ENCODE measurements at regions not wholly inside any gene's neighbourhood (a gene's known extent, or its start where the extent isn't known, plus 50 kb on each side); places are given as distances from the start of the nearest gene placed in this dataset.
"Not testable (repeated sequence)": the region's sequence is repeated elsewhere in the genome, so short reads cannot be mapped to it uniquely, and the experiment has no call there.

DNA sequence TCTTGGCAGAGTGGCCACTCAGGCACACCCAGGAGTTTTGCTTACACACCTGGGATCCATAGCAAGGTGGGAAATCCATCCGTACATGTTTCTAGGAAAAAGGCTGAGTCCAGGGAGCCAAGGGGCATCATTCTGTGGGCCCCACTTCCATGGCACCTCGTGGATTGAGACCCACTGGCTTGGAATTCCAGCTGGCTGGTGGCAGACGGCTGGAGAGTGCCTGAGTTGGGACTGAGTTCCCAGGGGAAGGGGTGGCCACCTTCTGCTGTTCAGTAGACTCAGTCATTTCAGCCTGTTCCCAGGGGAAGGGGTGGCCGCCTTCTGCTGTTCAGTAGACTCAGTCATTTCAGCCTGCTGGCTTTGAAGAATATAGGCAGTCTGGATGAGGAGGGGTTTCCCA, 366.0 kb upstream of the GRIA3 start:
- DNase-seq, result no peak

DNA sequence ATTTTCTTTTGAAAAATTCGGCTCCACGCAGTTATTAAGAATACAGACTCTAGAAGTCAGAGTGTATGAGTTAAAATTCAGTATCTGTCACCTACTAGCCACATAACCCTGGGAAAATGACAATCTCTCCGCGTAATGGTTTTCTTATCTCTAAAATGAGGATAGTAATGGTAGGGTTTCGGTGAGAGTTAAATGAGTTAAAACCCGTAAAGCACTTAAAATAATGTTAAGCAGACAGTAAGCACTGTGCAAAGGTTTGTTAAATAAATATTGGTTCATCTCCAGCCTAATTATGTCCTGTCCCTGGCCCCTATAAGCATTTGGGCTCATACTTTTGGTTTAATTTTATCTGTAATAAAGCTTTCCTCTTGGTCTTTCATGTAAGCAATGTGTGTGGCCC, 350.8 kb upstream of the GRIA3 start:
- no peak for DNase-seq

DNA sequence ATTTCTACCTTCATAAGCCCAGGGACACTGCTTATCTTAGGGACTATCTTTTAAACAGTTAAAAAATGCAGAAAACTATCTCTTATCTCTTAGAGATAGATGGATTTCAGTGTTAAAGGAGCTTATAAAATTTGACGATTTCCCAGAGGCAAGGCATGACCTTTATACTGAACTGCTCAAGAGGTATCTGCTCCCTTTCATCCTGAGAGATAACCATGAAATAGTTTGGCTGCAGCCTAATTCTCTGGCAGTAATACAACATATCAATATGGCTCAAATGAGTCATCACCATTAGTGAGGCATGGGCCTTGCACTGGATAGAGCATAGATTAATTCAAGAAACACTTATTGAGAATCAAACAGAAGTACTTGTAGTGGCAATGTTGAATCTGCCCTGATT, 348.2 kb upstream of the GRIA3 start:
- no peak for DNase-seq

DNA sequence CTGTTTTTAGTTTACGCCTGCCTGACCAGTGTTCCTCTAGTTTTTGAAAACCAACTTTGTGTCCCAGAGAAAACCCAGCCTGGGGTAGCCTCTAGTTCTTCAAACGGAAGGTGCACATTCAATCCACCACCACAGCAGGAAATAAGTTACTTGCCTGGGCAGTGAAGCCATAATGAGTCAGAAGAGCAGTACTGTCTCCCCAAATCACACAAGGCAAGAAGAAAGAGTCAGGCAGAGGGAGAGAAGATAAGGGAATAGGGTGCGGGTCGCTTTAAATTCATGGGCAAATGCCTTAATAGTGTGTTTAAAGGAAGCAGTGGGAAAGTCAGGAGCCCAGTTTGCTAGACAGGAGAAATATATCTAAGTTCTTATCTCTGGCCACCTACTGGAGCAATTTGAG, 333.8 kb upstream of the GRIA3 start:
- no peak for DNase-seq

DNA sequence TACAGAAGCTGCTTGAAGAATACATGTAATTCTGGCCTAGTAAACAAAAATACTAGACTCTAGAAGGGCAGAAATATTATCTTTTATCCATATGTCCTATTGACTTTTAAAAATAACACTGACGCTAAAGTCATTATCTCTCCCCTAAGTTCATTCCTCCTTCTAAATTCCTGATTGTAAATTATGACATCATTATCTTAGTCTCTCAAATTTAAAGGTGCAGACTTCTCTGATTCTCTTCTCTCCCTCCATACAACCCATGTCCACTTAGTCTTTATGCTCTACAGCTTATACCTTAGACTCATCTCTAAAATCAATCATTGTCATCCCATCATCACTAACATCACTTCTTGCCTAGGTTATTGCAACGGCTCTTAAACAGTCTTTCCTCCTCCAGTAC, 327.9 kb upstream of the GRIA3 start:
- DNase-seq, result no peak

DNA sequence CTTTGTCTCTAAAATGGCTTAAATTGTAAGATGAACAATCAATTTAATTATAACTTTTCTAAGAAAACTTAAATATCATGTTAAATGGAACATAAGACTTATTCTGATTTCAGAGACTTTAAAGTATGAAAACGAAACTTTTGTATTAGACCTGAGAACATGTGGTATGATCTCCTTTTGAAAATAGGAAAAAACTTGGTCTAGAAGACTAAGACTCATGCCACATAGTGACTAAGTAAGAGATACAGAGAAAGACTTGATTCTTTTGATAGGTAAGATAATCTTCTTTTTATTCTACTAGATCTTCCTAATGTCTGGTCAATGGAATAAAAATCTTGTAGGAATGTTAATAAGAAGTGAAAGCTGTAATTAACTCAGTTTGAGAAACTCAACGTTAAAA, 326.3 kb upstream of the GRIA3 start:
- DNase-seq, result no peak

DNA sequence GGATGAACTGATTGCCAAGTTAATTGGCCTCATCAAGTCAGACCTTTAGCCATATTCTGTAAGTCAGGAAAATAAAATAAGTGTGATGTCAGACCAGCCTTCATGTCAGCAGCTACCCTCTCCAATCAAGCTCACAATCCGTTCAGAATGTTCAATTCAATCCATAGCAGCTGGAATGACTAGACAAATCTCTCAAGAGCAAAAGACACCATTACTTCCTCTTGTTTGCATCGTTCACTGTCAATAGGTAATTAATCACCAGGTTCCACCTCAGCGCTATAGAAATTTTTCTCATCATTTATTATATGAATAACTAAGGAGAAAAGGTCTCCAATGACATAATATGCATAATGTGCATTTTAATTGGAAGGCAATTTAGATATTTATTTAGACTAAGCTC, 321.0 kb upstream of the GRIA3 start:
- DNase-seq, result no peak

DNA sequence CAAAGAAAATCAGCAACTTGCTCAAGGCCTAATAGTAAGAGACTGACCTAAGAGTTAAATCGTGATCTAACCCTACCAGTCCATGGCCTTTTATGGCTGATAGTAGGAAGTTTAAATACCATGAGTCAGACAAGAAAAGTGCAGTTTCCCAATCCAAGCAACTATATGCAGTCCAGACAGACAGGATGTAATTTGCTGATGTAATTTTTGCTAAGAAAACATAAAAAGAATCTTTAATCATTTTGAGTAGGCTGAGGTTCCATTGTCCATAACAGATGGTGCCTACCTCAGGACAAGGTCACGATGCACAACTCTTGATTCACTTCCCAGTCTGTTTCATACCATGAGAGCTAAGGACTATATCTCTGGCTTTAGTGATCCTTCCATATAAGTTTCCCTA, 317.5 kb upstream of the GRIA3 start:
- DNase-seq, result no peak

DNA sequence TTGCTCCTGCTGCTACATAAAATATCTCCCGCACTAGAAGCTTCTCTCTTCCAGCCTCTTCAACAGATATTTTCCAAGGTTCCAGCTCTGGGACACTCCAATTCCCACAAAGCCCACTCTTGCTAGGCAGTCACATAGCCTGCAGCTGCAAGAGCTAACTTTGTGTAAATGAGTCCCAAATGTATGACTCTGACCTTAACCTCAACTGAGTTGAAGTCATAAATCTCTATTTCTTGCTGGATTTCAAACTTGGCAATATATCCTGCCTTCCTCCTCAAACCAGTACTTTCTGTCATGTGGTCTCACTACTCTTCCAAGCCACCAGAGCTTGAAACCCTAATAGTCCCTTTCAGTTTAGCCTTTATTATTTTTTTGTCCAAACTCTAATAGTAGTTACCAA, 315.4 kb upstream of the GRIA3 start:
- no peak for DNase-seq

DNA sequence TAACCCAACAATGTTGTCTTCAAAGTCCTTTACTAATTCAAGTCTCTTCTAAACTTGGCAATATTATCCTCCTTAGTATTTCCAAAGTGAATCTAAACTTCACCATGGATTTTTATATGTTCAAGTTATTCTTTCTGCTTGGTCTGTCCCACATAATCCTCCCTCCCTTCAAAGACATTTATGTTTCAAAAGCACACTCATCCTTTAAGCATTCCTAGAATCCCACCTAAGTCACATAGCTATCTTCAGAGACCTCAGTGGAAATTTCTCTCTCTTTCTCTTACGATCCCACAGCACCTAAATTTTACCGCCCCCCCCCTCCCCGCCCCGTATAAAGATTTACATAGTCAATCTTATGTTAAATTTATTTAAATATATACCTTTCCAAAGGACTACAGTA, 314.9 kb upstream of the GRIA3 start:
- DNase-seq, result no peak

DNA sequence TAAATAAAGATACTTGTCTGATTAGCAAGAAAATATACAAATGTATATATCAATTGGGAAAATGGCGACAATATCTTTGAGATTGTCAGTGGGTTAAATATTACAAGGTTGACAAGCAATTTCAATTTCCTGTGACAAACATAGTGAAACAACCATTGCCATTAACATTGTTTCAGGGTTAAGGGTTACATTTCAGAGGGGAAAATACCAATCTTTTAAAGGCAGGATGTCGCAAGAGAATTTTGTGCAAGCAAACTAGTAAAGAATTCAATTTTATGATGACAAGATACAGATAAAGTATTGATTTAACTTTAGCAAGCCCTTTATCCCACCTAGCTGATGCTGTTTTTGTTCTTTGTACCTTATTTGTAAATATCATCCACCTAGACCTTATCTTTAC, 305.8 kb upstream of the GRIA3 start:
- DNase-seq, result no peak

DNA sequence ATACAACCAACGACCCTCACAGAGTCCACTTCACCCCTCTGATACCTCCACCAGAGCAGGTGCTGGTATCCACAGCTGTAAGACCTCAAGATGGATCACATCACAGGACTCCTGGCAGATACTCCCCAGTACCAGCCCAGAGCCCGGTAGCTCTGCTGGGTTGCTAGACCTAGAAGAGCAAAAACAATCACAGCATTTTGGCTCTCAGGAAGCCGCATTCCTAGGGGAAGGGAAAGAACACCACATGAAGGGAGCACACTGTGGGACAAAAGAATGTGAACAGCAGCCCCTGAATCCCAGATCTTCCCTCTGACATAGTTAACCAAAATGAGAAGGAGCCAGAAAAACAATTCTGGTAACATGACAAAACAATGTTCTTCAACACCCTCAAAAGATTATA, 303.1 kb upstream of the GRIA3 start:
- no peak for DNase-seq

DNA sequence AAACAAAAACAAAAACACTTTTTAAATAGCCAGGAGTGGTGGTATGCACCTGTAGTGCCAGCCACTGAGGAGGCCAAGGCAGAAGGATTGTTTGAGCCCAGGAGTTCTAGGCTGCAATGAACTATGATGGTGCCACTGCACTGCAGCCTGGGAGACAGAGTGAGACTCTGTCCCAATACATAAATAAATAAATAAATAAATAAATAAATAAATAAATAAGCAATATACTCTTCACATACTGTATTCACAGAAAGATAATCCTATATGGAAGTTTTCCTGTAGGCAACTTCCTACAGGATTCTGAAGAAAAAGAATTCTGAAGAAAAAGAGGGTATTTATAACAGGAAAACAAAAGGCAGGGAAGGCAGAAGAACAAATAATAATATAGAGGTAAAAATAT, 293.3 kb upstream of the GRIA3 start:
- DNase-seq, result no peak

DNA sequence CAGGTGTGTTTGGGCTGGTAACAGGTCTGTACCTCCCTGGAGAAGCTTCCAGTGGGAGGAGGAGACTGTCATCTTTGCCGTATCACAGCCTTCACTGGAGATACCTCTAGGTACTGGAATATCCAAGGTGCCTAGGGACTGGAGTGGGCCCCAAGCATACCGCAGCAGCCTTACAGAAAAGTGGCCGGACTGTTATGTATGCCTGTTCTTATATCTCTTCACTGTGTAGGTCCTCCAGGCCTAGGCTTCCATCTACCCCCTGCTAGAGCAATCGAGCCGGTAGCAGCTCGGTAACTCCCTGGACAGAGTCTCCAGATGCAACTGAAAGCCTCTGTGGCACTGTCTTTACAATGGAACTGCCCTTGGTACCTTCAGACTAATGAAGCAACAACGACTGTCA, 277.4 kb upstream of the GRIA3 start:
- DNase-seq, result no peak

DNA sequence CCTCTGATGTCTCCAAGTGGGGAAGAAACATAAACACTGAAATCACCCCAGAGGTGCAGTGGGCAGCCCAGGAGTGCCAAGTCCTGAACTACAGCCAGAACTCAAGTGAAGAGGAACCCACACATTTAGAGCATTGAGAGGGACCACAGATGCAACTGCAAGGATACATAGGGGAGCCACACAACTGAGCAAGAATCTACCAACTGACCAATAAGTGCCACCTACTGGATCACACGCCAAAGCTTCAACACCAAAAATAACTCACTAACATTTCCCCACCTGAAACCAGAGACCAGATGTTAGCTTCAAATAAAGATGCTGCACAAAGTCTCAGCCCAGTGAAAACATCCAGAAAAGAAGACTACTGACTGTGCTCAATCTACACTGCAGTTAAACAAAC, 276.7 kb upstream of the GRIA3 start:
- DNase-seq, result no peak

DNA sequence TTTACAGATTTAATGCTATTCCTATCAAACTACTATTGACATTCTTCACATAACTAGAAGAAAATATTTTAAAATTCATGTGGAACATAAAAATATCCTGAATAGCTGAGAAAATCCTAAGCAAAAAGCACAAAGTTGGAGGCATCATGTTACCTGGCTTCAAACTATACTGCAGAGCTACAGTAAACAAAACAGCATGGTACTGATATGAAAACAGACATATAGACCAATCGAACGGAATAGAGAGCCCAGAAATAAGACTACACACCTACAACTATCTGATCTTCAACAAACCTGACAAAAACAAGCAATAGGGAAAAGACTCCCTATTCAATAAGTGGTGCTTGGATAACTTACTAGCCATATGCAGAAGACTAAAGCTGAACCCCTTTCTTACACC, 273.4 kb upstream of the GRIA3 start:
- no peak for DNase-seq

DNA sequence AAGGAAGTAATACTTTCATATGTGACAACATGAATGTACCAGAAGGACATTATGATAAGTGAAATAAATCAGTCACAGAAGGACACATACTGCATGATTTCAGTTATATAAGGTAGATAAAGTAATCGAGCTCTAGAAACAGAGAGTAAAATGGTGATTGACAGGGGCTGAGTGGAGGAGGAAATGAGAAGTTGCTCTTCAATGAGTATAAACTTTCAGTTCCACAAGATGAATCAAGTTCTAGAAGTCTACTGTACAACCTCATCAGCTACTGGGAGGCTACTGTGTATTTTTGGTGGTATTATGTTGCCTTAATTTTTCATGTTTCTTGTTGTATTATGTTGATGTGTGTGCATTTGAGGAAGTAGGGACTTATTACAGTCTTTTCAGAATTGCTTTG, 270.9 kb upstream of the GRIA3 start:
- DNase-seq, result no peak

DNA sequence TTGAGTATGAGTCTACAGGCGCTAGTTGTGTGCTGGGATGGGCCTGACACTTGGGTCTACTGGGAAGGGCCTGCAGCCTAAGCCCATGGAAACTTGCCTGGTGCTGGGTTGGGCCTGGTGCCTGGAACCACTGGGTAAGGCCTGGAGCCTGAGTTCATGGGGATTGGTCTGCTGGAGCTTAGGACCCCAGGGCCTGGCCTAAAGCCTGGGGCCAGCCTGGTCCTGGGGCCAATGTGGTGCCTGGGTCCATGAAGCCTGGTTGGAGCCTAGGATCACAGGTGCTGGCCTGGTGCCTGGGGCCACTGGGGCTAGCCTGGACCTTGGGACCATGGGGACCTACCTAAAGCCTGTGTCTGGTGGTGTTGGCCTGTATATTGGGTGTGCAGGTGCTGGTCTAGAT, 270.3 kb upstream of the GRIA3 start:
- DNase-seq, result no peak

DNA sequence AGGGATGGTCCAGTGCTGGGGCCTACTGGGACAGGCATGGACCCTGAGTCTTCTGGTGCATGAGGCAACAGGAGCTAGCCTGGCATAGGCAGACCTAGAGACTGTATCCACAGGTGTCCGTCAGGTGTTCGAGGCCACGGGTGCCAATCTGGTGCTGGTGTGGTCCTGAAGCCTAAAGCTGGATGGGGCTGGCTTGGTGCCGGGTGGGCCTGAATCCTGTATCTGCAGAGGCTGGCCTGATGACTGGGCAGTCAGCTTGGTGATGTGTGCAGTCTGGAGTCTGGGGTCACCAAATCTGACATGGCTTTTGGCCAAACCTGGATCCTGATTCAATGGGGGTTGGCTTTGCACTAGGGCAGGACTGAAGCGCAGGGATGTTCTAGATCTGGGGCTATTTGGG, 269.8 kb upstream of the GRIA3 start:
- DNase-seq, result no peak

DNA sequence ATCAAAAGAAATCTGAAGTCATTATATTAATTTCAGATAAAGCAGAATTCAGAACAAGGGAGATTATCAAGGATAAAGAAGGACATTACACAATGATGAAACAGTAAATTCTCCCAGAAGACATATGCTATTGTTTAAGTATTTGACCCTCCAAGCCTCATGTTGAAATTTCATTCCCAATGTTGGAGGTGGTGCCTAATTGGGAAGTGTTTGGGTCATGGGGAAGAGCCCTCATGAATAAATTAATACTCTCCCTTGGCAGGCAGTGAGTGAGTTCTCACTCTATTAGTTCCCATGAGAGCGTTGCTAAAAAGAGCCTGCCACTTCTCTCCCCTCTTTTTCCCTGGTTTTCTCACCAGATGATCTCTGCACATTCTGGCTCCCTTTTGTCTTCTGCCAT, 249.9 kb upstream of the GRIA3 start:
- DNase-seq, result no peak

DNA sequence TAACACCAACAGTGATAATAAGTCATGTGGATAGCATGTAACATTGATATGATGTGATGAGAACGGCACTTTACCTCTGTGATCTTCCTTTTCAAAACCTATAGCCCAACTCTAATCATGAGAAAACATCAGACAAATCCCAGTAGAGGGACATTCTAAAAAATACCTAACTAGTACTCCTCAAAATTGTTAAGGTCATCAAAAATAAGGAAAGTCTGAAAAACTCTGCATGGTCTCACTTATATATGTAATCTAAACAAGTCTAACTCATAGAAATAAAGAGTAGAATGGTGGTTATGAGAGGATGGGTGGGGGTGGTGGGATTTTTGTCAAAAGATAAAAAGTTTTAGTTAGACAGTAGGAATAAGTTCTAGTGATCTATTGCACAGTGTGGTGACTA, 243.9 kb upstream of the GRIA3 start:
- DNase-seq, result no peak

DNA sequence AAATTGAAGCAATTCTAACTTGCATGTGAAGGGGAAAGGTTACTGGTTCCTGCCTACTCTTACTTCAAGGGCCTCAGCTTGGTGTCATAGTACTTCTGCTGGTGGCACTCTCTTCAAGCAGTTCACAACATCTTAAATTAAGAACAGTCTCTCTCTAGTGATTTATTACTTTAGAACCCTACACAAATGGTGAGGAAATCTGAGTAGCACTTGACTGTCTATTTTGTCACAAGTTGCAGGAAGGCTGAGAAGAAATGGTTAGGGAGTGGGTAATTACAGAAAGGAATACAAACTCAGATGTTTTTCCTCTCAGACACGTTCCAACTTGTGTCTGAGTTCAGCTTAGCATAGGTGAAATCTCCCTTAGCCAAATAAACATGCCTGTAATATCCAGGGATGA, 242.3 kb upstream of the GRIA3 start:
- DNase-seq, result no peak

DNA sequence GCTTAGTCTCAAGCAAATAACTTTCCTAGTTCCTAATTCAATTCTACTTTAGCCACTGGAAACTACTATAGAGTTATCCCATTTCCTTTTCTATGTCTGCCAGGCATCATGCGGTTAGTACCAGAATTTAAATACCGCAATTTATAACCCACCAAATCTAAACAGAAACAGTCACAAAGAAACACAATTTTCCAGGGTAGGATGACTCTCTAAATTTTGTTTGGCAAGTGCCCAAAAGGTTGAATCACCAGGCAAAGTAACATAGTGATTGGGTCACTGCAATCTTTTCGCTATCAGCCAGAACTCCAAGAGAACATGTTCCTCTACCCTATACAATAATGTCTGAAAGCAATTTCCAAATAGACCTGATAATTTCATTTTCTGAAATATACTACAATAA, 240.2 kb upstream of the GRIA3 start:
- DNase-seq, result no peak

DNA sequence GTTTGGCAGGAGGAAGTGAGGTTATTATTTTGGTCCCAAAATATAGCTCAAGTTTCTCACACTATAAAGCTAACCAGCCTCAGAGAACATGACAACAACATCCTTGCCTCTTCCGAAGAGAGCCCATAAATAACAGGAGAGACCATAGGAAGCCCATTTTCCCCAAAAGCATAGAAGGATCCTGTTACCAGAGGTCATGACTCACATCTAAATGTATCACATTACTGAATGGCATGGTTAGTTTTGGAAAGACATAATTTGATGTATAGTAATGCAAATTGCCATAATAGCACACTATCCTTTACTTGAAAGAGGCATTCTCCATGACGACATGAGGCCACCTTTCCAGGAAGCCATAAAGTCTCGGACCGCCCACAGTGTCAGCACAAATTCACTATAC, 238.8 kb upstream of the GRIA3 start:
- no peak for DNase-seq

DNA sequence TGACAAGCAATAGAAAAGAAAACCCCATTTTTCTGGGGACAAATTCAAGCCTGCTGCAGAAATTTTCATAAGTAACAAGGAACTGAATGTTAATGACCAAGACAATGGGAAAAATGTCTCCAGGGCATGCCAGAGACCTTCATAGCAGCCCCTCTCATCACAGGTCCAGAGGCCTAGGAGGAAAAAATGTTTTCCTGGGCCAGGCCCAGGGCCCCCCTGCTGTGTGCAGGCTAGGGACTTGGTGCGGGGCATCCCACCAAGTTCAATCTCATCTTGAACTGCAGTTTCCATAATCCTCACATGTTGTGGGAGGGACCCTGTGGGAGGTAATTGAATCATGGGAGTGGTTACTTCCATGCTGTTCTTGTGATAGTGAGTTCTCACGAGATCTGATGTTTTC, 211.5 kb upstream of the GRIA3 start:
- no peak for DNase-seq

DNA sequence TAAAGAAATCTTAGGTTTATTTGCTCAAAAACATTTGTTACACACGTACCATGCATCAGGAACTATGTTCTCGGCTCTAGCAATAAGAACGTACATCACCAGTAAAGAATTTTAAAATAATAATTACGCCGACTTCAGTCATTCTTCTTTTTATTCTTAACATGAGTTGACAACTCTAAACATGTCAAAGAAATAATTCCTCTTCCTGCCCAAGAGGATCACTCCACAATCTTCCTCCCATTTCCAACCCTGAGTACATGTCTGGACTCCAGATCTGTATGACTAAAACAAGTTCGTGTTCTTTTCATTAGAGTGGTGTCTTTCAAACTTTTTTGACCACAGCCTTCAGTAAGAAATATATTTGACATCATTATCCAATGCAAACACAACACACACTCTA, 201.6 kb upstream of the GRIA3 start:
- no peak for DNase-seq

DNA sequence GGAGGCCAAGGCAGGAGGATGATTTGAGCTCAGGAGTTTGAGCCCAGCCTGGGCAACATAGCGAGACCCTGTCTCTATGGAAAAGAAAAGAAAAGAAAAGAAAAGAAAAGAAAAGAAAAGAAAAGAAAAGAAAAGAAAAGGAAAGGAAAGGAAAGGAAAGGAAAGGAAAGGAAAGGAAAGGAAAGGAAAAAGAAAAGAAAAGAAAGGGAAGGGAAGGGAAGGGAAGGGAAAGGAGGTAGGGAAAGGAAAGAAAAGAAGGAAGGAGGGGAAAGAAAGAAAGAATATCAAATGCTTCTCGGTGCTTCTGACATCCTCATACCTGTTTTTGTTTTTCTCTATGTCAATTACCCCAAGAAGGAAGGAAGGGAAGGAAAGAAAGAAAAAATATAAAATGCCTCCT, 181.2 kb upstream of the GRIA3 start:
- DNase-seq, result not testable (repeated sequence)
